ENCODE measurements at regions not wholly inside any gene's neighbourhood (a gene's known extent, or its start where the extent isn't known, plus 50 kb on each side); places are given as distances from the start of the nearest gene placed in this dataset.

GRCh38 chr14:71332476-71332875 lies 425.2 kb downstream of the PCNX1 start:
- Histone ChIP-seq H3K79me2 (ENCODE audit: low read length) (no peaks in the 10 kb centered on the region), H4K20me1 (ENCODE audit: insufficient read depth, low read depth, low read length) (peaks cover 33% of the 10 kb centered on the region), H2AFZ (ENCODE audit: low read length) (no peak overlapping the region), H3K27me3 (ENCODE audit: low read length) (no peaks in the 10 kb centered on the region), H3K36me3 (ENCODE audit: insufficient read depth, low read length) (no peaks in the 10 kb centered on the region), H3K4me2 (ENCODE audit: low read depth, low read length, poor library complexity, severe bottlenecking) (no peak overlapping the region), H3K4me1 (ENCODE audit: low read length) (no peaks in the 10 kb centered on the region), H3K9me3 (ENCODE audit: low read length) (no peaks in the 10 kb centered on the region), H3K27ac (ENCODE audit: low read length) (no peak overlapping the region), H3K9ac (ENCODE audit: low read length) (no peak overlapping the region), H3K4me3 (ENCODE audit: low read length) (no peak overlapping the region), H3K9me2 (replicated peaks; ENCODE audit: insufficient read depth, low read length) (no peaks in the 10 kb centered on the region)
- no peak for DNase-seq

DNA sequence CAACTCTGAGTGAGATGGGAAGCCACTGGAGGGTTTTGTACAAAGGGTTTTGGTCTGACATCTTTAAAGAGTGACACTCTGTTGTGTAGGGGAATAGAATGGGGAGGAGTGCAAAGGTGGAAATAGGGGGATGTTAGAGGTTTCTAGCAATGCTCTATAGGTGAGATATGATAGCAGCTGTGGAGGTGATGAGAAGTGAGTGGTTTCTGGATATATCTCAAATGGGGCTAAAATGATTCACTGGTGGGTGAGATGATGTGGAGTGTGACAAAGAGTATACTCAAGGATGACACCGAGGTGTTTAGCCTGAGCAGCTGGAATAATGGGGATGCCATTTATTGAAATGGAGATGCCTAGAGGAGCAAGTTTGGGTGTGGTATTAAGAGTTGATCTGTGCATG lies 426.4 kb downstream of the PCNX1 start:
- Histone ChIP-seq H3K36me3 (ENCODE audit: insufficient read depth, low read length) (no peaks in the 10 kb centered on the region), H3K9me3 (ENCODE audit: low read length) (no peaks in the 10 kb centered on the region), H3K4me2 (ENCODE audit: low read depth, low read length, poor library complexity, severe bottlenecking) (no peak overlapping the region), H3K4me1 (ENCODE audit: low read length) (no peaks in the 10 kb centered on the region), H2AFZ (ENCODE audit: low read length) (no peak overlapping the region), H3K79me2 (ENCODE audit: low read length) (no peaks in the 10 kb centered on the region), H3K4me3 (ENCODE audit: low read length) (no peak overlapping the region), H4K20me1 (ENCODE audit: insufficient read depth, low read depth, low read length) (peaks cover 36% of the 10 kb centered on the region), H3K9me2 (replicated peaks; ENCODE audit: insufficient read depth, low read length) (no peaks in the 10 kb centered on the region), H3K27me3 (ENCODE audit: low read length) (no peaks in the 10 kb centered on the region), H3K9ac (ENCODE audit: low read length) (no peak overlapping the region), H3K27ac (ENCODE audit: low read length) (no peak overlapping the region)
- DNase-seq, result no peak

- Histone ChIP-seq H3K9me2 (replicated peaks; ENCODE audit: insufficient read depth, low read length) (no peaks in the 10 kb centered on the region), H3K9ac (ENCODE audit: low read length) (no peak overlapping the region), H3K4me2 (ENCODE audit: low read depth, low read length, poor library complexity, severe bottlenecking) (no peak overlapping the region), H3K4me1 (ENCODE audit: low read length) (no peaks in the 10 kb centered on the region), H3K9me3 (ENCODE audit: low read length) (no peaks in the 10 kb centered on the region), H4K20me1 (ENCODE audit: insufficient read depth, low read depth, low read length) (peaks cover 40% of the 10 kb centered on the region), H3K36me3 (ENCODE audit: insufficient read depth, low read length) (no peaks in the 10 kb centered on the region), H3K79me2 (ENCODE audit: low read length) (no peaks in the 10 kb centered on the region), H3K27me3 (ENCODE audit: low read length) (no peaks in the 10 kb centered on the region), H3K4me3 (ENCODE audit: low read length) (no peak overlapping the region), H2AFZ (ENCODE audit: low read length) (no peak overlapping the region), H3K27ac (ENCODE audit: low read length) (no peak overlapping the region)
- no peak for DNase-seq
These were observed 429.4 kb downstream of the PCNX1 start for GRCh38 chr14:71336489-71337192.

DNA sequence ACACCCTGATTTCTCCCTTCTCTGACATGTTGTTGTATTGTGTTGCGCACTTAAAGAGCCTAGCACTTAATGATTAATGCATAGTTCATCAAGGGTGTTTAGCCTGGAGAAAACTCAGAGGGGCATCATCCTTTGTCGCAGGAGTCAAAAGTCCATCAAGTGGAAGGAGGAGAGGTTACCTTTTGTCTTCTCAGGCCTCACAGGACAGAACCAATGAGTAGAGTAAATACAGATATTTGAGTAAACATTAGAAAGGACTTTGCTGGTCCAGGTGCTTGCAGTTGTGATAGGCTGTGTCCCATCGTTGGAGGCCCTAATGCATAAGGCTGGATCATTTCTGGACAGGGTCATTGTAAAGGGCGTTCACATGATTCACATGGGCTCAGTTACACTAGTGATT lies 430.9 kb downstream of the PCNX1 start:
- no peak overlapping the region for H3K4me3 ChIP-seq (ENCODE audit: low read length)
- H4K20me1 ChIP-seq (ENCODE audit: insufficient read depth, low read depth, low read length), result peaks cover 48% of the 10 kb centered on the region
- H3K36me3 ChIP-seq (ENCODE audit: insufficient read depth, low read length), result no peaks in the 10 kb centered on the region
- no peak overlapping the region for H3K27ac ChIP-seq (ENCODE audit: low read length)
- no peaks in the 10 kb centered on the region for H3K79me2 ChIP-seq (ENCODE audit: low read length)
- H2AFZ ChIP-seq (ENCODE audit: low read length), result no peak overlapping the region
- H3K27me3 ChIP-seq (ENCODE audit: low read length), result no peaks in the 10 kb centered on the region
- no peak overlapping the region for H3K4me2 ChIP-seq (ENCODE audit: low read depth, low read length, poor library complexity, severe bottlenecking)
- H3K9ac ChIP-seq (ENCODE audit: low read length), result no peak overlapping the region
- no peak for DNase-seq
- H3K4me1 ChIP-seq (ENCODE audit: low read length), result no peaks in the 10 kb centered on the region
- H3K9me2 ChIP-seq (replicated peaks; ENCODE audit: insufficient read depth, low read length), result no peaks in the 10 kb centered on the region
- no peaks in the 10 kb centered on the region for H3K9me3 ChIP-seq (ENCODE audit: low read length)

DNA sequence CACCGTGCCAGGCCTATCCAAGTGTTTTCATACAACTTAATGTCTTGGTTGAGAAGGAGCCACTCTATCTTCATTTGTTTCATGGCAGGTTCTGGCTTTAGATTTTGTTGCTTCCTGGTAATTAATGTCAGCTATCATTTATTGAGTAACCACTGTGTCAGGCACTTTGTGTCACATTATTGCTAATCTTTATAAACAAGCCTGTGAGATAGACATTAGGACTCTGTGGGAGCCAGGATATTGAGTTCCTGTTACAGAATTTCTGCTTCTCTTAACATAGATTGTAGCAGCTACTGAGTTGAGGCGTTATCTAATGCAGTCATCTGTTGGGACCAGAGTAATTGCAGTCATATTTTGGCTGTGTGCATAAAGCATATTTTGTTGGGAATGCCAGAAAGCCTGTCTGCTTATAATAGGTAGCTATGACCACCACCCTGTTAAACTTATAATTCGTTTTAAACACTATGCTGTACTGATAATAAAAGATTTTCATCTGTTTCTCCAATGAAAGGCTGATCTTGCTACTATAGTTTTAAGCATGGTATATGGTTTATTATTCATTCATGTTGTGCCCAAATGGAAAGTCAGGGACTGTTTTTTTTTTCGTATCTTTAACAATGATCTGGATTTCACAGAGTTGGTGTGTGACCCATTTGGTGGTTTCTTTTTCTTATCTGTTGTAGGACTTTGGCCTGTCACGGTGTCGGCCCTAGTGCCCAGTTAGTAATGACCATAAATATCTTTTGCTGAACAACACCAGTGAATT lies 432.6 kb downstream of the PCNX1 start:
- Histone ChIP-seq H3K4me2 (ENCODE audit: low read depth, low read length, poor library complexity, severe bottlenecking) (no peak overlapping the region), H3K9me2 (replicated peaks; ENCODE audit: insufficient read depth, low read length) (no peaks in the 10 kb centered on the region), H3K79me2 (ENCODE audit: low read length) (no peaks in the 10 kb centered on the region), H3K36me3 (ENCODE audit: insufficient read depth, low read length) (no peaks in the 10 kb centered on the region), H3K27ac (ENCODE audit: low read length) (no peak overlapping the region), H2AFZ (ENCODE audit: low read length) (no peak overlapping the region), H3K27me3 (ENCODE audit: low read length) (no peaks in the 10 kb centered on the region), H3K4me1 (ENCODE audit: low read length) (no peaks in the 10 kb centered on the region), H3K4me3 (ENCODE audit: low read length) (no peak overlapping the region), H4K20me1 (ENCODE audit: insufficient read depth, low read depth, low read length) (peaks cover 52% of the 10 kb centered on the region), H3K9me3 (ENCODE audit: low read length) (no peaks in the 10 kb centered on the region), H3K9ac (ENCODE audit: low read length) (no peak overlapping the region)
- DNase-seq, result no peak

DNA sequence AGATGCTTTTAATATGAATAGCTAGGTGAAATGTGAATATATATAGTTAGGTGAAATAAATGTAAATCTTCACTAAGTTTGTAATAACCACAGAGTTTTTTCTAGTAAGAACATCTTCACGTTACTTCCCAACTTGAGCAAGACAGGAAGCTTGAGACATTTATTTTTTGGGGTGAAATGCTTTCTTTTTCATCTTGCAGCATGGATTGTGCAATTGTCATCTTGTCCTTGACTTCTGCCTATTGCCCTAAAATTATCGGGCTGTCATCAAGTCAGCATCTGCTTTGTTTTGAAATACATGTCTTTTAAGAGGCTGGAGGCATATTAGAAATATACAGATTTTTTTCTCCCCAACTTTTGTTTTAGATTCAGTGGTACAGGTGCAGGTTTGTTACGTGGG lies 433.9 kb downstream of the PCNX1 start:
- H3K9me2 ChIP-seq (replicated peaks; ENCODE audit: insufficient read depth, low read length), result no peaks in the 10 kb centered on the region
- no peak overlapping the region for H3K9ac ChIP-seq (ENCODE audit: low read length)
- H3K27ac ChIP-seq (ENCODE audit: low read length), result no peak overlapping the region
- no peak for DNase-seq
- no peaks in the 10 kb centered on the region for H3K9me3 ChIP-seq (ENCODE audit: low read length)
- H3K36me3 ChIP-seq (ENCODE audit: insufficient read depth, low read length), result no peaks in the 10 kb centered on the region
- no peaks in the 10 kb centered on the region for H3K27me3 ChIP-seq (ENCODE audit: low read length)
- no peak overlapping the region for H2AFZ ChIP-seq (ENCODE audit: low read length)
- H3K79me2 ChIP-seq (ENCODE audit: low read length), result no peaks in the 10 kb centered on the region
- H3K4me2 ChIP-seq (ENCODE audit: low read depth, low read length, poor library complexity, severe bottlenecking), result no peak overlapping the region
- peaks cover 55% of the 10 kb centered on the region for H4K20me1 ChIP-seq (ENCODE audit: insufficient read depth, low read depth, low read length)
- H3K4me3 ChIP-seq (ENCODE audit: low read length), result no peak overlapping the region
- H3K4me1 ChIP-seq (ENCODE audit: low read length), result no peaks in the 10 kb centered on the region

- H3K79me2 ChIP-seq (ENCODE audit: low read length), result no peaks in the 10 kb centered on the region
- peaks cover 52% of the 10 kb centered on the region for H4K20me1 ChIP-seq (ENCODE audit: insufficient read depth, low read depth, low read length)
These were observed 436.5 kb downstream of the PCNX1 start for GRCh38 chr14:71343724-71344123.

DNA sequence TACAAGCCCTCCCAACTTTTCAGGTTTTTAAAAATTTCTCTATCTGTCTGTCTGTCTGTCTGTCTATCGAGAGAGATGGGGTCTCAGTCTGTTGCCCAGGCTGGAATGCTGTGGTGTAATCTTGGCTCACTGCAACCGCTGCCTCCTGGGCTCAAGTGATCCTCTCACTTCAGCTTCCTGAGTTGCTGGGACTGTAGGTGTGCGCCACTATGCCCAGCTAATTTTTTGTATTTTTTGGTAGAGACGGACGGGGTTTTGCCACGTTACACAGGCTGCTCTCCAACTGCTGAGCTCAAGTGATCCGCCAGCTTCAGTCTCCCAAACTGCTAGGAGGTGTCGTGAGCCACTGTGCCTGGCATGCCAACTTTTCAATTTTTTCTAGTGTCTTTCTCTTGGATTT lies 437.2 kb downstream of the PCNX1 start:
- no peaks in the 10 kb centered on the region for H3K79me2 ChIP-seq (ENCODE audit: low read length)
- no peak for DNase-seq

More at GRCh38 chr14:71343724-71344123, 436.5 kb downstream of the PCNX1 start:
- no peak overlapping the region for H3K9ac ChIP-seq (ENCODE audit: low read length)
- no peaks in the 10 kb centered on the region for H3K9me2 ChIP-seq (replicated peaks; ENCODE audit: insufficient read depth, low read length)
- no peaks in the 10 kb centered on the region for H3K27me3 ChIP-seq (ENCODE audit: low read length)
- H3K9me3 ChIP-seq (ENCODE audit: low read length), result no peaks in the 10 kb centered on the region
- no peak for DNase-seq
- H3K4me1 ChIP-seq (ENCODE audit: low read length), result no peaks in the 10 kb centered on the region
- no peak overlapping the region for H3K4me2 ChIP-seq (ENCODE audit: low read depth, low read length, poor library complexity, severe bottlenecking)
- H3K36me3 ChIP-seq (ENCODE audit: insufficient read depth, low read length), result no peaks in the 10 kb centered on the region
- H3K27ac ChIP-seq (ENCODE audit: low read length), result no peak overlapping the region
- H2AFZ ChIP-seq (ENCODE audit: low read length), result no peak overlapping the region
- no peak overlapping the region for H3K4me3 ChIP-seq (ENCODE audit: low read length)

More for the DNA sequence above, 437.2 kb downstream of the PCNX1 start:
- Histone ChIP-seq H3K9me3 (ENCODE audit: low read length) (no peaks in the 10 kb centered on the region), H3K27me3 (ENCODE audit: low read length) (no peaks in the 10 kb centered on the region), H4K20me1 (ENCODE audit: insufficient read depth, low read depth, low read length) (peaks cover 51% of the 10 kb centered on the region), H3K4me3 (ENCODE audit: low read length) (no peak overlapping the region), H3K4me2 (ENCODE audit: low read depth, low read length, poor library complexity, severe bottlenecking) (no peak overlapping the region), H3K27ac (ENCODE audit: low read length) (no peak overlapping the region), H3K9ac (ENCODE audit: low read length) (no peak overlapping the region), H3K36me3 (ENCODE audit: insufficient read depth, low read length) (no peaks in the 10 kb centered on the region), H2AFZ (ENCODE audit: low read length) (no peak overlapping the region), H3K9me2 (replicated peaks; ENCODE audit: insufficient read depth, low read length) (no peaks in the 10 kb centered on the region), H3K4me1 (ENCODE audit: low read length) (no peaks in the 10 kb centered on the region)
